IMR-90 (cell line): ENCODE measurements at regions not wholly inside any gene's neighbourhood (a gene's known extent, or its start where the extent isn't known, plus 50 kb on each side); places are given as distances from the start of the nearest gene placed in this dataset.

Experiments
- ATAC-seq: fragments of 200-7000 bp; cut with Tn5 transposase; 2 replicates; pipeline ENCODE4 v1.9.1; 2020; ENCODE audit warnings: low read depth, mild to moderate bottlenecking, moderate library complexity
- BruUV-seq: library from RNA; stranded (reverse); fragments of 400-500 nt; replicated peaks from 2 replicates; lab custom pipeline; 2021; lab: Mats Ljungman, UMichigan
- CTCF ChIA-PET: fragments of 300-600 bp; formaldehyde crosslinking; extraction: SDS; loops from one replicate; lab custom pipeline; 2021; ENCODE audit warnings: antibody characterized with exemption; lab: Yijun Ruan, JAX
- POLR2A ChIA-PET: fragments of 300-600 bp; sonication (Branson Sonifier 250); formaldehyde crosslinking; loops from one replicate; lab custom pipeline; 2022; ENCODE audit warnings: antibody characterized with exemption; ENCODE audit not compliant: unreplicated experiment; lab: Charles Lee
- DNase-seq: peaks from one replicate; pipeline ENCODE4 v3.0.0; 2013
- H2AFZ ChIP-seq: replicated peaks from 2 replicates; pipeline ENCODE3; 2013; ENCODE audit warnings: low read length, mild to moderate bottlenecking; ENCODE audit not compliant: poor library complexity
- H2AK5ac ChIP-seq: 2 replicates; pipeline ENCODE4 v1.6.1; 2013; ENCODE audit warnings: low read depth, low read length, inconsistent platforms
- H2AK9ac ChIP-seq: replicated peaks from 2 replicates; pipeline ENCODE3; 2013; ENCODE audit warnings: mild to moderate bottlenecking, low read depth, low read length, moderate library complexity; ENCODE audit not compliant: poor library complexity
- H2BK120ac ChIP-seq: 2 replicates; pipeline ENCODE4 v1.6.1; 2013; ENCODE audit warnings: low read depth, low read length, inconsistent platforms
- H2BK15ac ChIP-seq: 3 replicates; pipeline ENCODE4 v1.6.1; 2013; ENCODE audit warnings: low read depth, low read length, inconsistent platforms
- H2BK20ac ChIP-seq: 2 replicates; pipeline ENCODE4 v1.6.1; 2013; ENCODE audit warnings: low read depth, mild to moderate bottlenecking, inconsistent platforms, low read length, moderate library complexity
- H2BK5ac ChIP-seq: 2 replicates; pipeline ENCODE4 v1.6.1; 2013; ENCODE audit warnings: mild to moderate bottlenecking, low read depth, low read length, inconsistent platforms; ENCODE audit not compliant: poor library complexity, severe bottlenecking
- H3K14ac ChIP-seq: replicated peaks from 2 replicates; pipeline ENCODE4 v1.6.1; 2013; ENCODE audit warnings: low read depth, low read length, inconsistent platforms
- H3K18ac ChIP-seq: 2 replicates; pipeline ENCODE4 v1.6.1; 2013; ENCODE audit warnings: low read depth, low read length, control low read depth
- H3K23ac ChIP-seq: 2 replicates; pipeline ENCODE4 v1.6.1; 2013; ENCODE audit warnings: low read depth, low read length, inconsistent platforms
- H3K27ac ChIP-seq: 2 replicates; pipeline ENCODE4 v1.5.1; 2013; ENCODE audit warnings: mild to moderate bottlenecking, control low read depth, low read length; ENCODE audit not compliant: insufficient read depth
- H3K27me3 ChIP-seq: 2 replicates; pipeline ENCODE4 v1.6.1; 2013; ENCODE audit warnings: low read length; ENCODE audit not compliant: control insufficient read depth, insufficient read depth
- H3K36me3 ChIP-seq: 2 replicates; pipeline ENCODE4 v1.6.1; 2013; ENCODE audit warnings: low read length, mixed read lengths; ENCODE audit not compliant: control insufficient read depth, insufficient read depth
- H3K4ac ChIP-seq: 2 replicates; pipeline ENCODE4 v1.6.1; 2013; ENCODE audit warnings: low read depth, low read length, inconsistent platforms
- H3K4me1 ChIP-seq: 2 replicates; pipeline ENCODE4 v1.6.1; 2013; ENCODE audit warnings: low read length, mixed read lengths; ENCODE audit not compliant: control insufficient read depth, insufficient read depth
- H3K4me2 ChIP-seq: 2 replicates; pipeline ENCODE4 v1.6.1; 2013; ENCODE audit warnings: low read depth, mild to moderate bottlenecking, control low read depth, low read length, moderate library complexity
- H3K4me3 ChIP-seq: 2 replicates; pipeline ENCODE4 v1.5.1; 2013; ENCODE audit warnings: low read depth, mild to moderate bottlenecking, control low read depth, low read length, moderate library complexity; ENCODE audit not compliant: insufficient read depth
- H3K56ac ChIP-seq: 2 replicates; pipeline ENCODE4 v1.6.1; 2013; ENCODE audit warnings: low read length, inconsistent platforms; ENCODE audit not compliant: insufficient read depth; ENCODE audit errors: extremely low read depth
- H3K79me1 ChIP-seq, 2 experiments: 2 replicates each; pipeline ENCODE4 v1.6.1; 2013; ENCODE audit warnings: low read length in 2 of 2, inconsistent platforms in 1 of 2, low read depth in 1 of 2
- H3K9ac ChIP-seq: 2 replicates; pipeline ENCODE4 v1.6.1; 2013; ENCODE audit warnings: low read depth, low read length, control low read depth
- H3K9me1 ChIP-seq: 2 replicates; pipeline ENCODE4 v1.6.1; 2013; ENCODE audit warnings: low read length, inconsistent platforms; ENCODE audit not compliant: insufficient read depth
- H3K9me3 ChIP-seq: 2 replicates; pipeline ENCODE4 v1.6.1; 2013; ENCODE audit warnings: low read length; ENCODE audit not compliant: control insufficient read depth, insufficient read depth
- H4K20me1 ChIP-seq: 2 replicates; pipeline ENCODE4 v1.6.1; 2013; ENCODE audit warnings: low read length, inconsistent platforms; ENCODE audit not compliant: insufficient read depth
- H4K5ac ChIP-seq: 2 replicates; pipeline ENCODE4 v1.6.1; 2013; ENCODE audit warnings: mild to moderate bottlenecking, low read depth, low read length, control low read depth
- H4K8ac ChIP-seq, 2 experiments: 2 replicates each; pipeline ENCODE4 v1.6.1; 2013; ENCODE audit warnings: low read depth in 2 of 2, low read length in 2 of 2, control low read depth in 1 of 2, inconsistent platforms in 1 of 2
- H4K91ac ChIP-seq: 2 replicates; pipeline ENCODE4 v1.6.1; 2013; ENCODE audit warnings: low read depth, low read length, inconsistent platforms; ENCODE audit not compliant: insufficient read depth
- BHLHE40 ChIP-seq: fragments of 150-350 bp; IDR thresholded peaks from 2 replicates; pipeline ENCODE4 v1.6.1; 2016; ENCODE audit warnings: mild to moderate bottlenecking, low read depth, low read length
- MAFK ChIP-seq: IDR thresholded peaks from 2 replicates; pipeline ENCODE4 v1.6.1; 2012; ENCODE audit warnings: low read depth, low read length, improper control_type of control experiment
- MAZ ChIP-seq: IDR thresholded peaks from 2 replicates; pipeline ENCODE4 v1.6.1; 2012; ENCODE audit warnings: low read depth, mild to moderate bottlenecking, low read length, improper control_type of control experiment, moderate library complexity, borderline replicate concordance
- MXI1 ChIP-seq: IDR thresholded peaks from 2 replicates; pipeline ENCODE4 v1.6.1; 2012; ENCODE audit warnings: low read depth, mild to moderate bottlenecking, low read length, moderate library complexity, borderline replicate concordance
- NFE2L2 ChIP-seq: fragments of 150-350 bp; IDR thresholded peaks from 2 replicates; pipeline ENCODE4 v1.6.1; 2016; ENCODE audit warnings: low read depth, mild to moderate bottlenecking, low read length
- RFX5 ChIP-seq: IDR thresholded peaks from 2 replicates; pipeline ENCODE4 v1.8.0; 2012; ENCODE audit warnings: low read depth, mild to moderate bottlenecking, low read length, moderate library complexity
- SMC3 ChIP-seq: fragments of 150-350 bp; IDR thresholded peaks from 2 replicates; pipeline ENCODE4 v1.6.1; 2016; ENCODE audit warnings: low read depth, mild to moderate bottlenecking, antibody characterized with exemption, low read length, moderate library complexity
- WGBS, 2 experiments: methylation state at CpG; one replicate each; pipeline versions ENCODE4 v1.1.5 to v1.1.7; 2013; ENCODE audit warnings: missing lambda C conversion rate in 2 of 2; ENCODE audit not compliant: insufficient read length in 1 of 2; ENCODE audit errors: extremely low coverage in 2 of 2; 5-methylcytosine and 5-hydroxymethylcytosine counted together
- dilution Hi-C: fragments of 300-500 bp; cut with HindIII; formaldehyde crosslinking; loops from one replicate; pipeline ENCODE4 v1.14.3; 2018; ENCODE audit warnings: low sequenced_read_pairs; ENCODE audit not compliant: unreplicated experiment
- in situ Hi-C: fragments of 300-500 bp; cut with MboI; formaldehyde crosslinking; loops from 3 replicates; pipeline ENCODE4 v1.14.3; 2019; ENCODE audit warnings: low sequenced_read_pairs, inconsistent platforms, mixed read lengths
- intact Hi-C: fragments of 100-400 bp; cut with micrococcal nuclease; formaldehyde crosslinking; loops from 2 replicates; pipeline ENCODE4 v1.10.0; 2022
- TF ChIP-seq, protein P1 (sequence below): fragments of 150-350 bp; IDR thresholded peaks from 2 replicates; pipeline ENCODE4 v1.6.1; 2016; ENCODE audit warnings: low read depth, mild to moderate bottlenecking, low read length, moderate library complexity, borderline replicate concordance
- TF ChIP-seq, protein P2 (sequence below): fragments of 150-350 bp; IDR thresholded peaks from 2 replicates; pipeline ENCODE4 v1.6.1; 2017; ENCODE audit warnings: mild to moderate bottlenecking, antibody characterized with exemption, low read length, low read depth

DNA sequence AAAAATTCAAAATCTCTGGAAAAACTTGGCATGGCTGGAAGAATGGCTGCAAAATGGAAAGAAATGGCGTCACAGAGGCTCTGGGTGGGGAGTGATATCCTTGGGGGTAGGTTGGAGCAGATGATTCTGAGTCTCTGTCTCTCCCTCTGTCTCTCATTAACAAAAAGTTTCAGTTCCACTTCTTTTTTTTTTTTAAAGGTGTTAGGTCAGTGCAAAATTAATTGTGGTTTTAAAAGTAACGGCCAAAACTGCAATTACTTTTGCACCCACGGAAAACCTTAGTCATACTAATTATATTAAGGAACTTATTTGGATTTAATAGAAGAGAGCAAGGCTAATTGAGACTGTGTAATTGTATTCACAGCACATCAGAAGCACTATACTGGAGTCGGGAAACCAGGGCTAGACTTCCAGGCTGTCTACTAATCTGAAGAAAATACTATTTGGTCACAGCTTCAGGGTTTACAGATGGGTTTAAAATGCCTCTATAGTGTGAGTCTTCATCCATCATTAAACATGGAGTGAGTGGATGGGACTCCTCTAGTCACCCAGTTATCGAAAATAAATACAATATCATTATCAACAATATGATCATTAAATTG lies 289.1 kb upstream of the PLD5 start:
- no peak overlapping the region for H3K4me2 ChIP-seq
- H2BK15ac ChIP-seq: no peak overlapping the region
- no peak overlapping the region for H2AFZ ChIP-seq
- dilution Hi-C loops: no loop called here
- WGBS, 2 experiments: no CpG with 5 or more reads among the region's 5 CpGs
- BruUV-seq: no TSS peak
- H3K18ac ChIP-seq: no peak overlapping the region
- intact Hi-C loops: no loop called here
- no peaks in the 10 kb centered on the region for H3K36me3 ChIP-seq
- H3K9me3 ChIP-seq: 0 out of 2 replicates have a peak, but pooled peaks cover 2% of the 10 kb centered on the region
- ATAC-seq: no peak
- no peak overlapping the region for H2AK5ac ChIP-seq
- no peak overlapping the region for H3K23ac ChIP-seq
- H3K4ac ChIP-seq: no peak overlapping the region
- no peaks in the 10 kb centered on the region for H4K20me1 ChIP-seq
- ChIA-PET POLR2A (no interaction called here), CTCF (no interaction called here)
- no peak overlapping the region for H2AK9ac ChIP-seq
- no peaks in the 10 kb centered on the region for H3K9me1 ChIP-seq
- no peak overlapping the region for H2BK20ac ChIP-seq
- no peak for DNase-seq
- H3K27ac ChIP-seq: no peak overlapping the region
- no peaks in the 10 kb centered on the region for H3K4me1 ChIP-seq
- in situ Hi-C loops: no loop called here
- no peak overlapping the region for H3K14ac ChIP-seq
- TF ChIP-seq SMC3: no peak
- TF ChIP-seq MAZ: no peak
- TF ChIP-seq, protein P1, sequence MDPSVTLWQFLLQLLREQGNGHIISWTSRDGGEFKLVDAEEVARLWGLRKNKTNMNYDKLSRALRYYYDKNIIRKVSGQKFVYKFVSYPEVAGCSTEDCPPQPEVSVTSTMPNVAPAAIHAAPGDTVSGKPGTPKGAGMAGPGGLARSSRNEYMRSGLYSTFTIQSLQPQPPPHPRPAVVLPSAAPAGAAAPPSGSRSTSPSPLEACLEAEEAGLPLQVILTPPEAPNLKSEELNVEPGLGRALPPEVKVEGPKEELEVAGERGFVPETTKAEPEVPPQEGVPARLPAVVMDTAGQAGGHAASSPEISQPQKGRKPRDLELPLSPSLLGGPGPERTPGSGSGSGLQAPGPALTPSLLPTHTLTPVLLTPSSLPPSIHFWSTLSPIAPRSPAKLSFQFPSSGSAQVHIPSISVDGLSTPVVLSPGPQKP: no peak
- no peak for TF ChIP-seq BHLHE40
- no peak for TF ChIP-seq MXI1
- TF ChIP-seq NFE2L2: no peak
- TF ChIP-seq RFX5: no peak
- TF ChIP-seq, protein P2, sequence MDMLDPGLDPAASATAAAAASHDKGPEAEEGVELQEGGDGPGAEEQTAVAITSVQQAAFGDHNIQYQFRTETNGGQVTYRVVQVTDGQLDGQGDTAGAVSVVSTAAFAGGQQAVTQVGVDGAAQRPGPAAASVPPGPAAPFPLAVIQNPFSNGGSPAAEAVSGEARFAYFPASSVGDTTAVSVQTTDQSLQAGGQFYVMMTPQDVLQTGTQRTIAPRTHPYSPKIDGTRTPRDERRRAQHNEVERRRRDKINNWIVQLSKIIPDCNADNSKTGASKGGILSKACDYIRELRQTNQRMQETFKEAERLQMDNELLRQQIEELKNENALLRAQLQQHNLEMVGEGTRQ: no peak
- no peak for TF ChIP-seq MAFK
- no peak overlapping the region for H3K9ac ChIP-seq
- no peak overlapping the region for H2BK5ac ChIP-seq
- no peak overlapping the region for H4K91ac ChIP-seq
- no peaks in the 10 kb centered on the region for H3K79me1 ChIP-seq
- H2BK120ac ChIP-seq: no peak overlapping the region
- no peak overlapping the region for H4K8ac ChIP-seq
- H3K4me3 ChIP-seq: no peak overlapping the region
- no peak overlapping the region for H4K5ac ChIP-seq
- no peaks in the 10 kb centered on the region for H3K27me3 ChIP-seq
- no peak overlapping the region for H3K56ac ChIP-seq
